ENCODE measurements at regions not wholly inside any gene's neighbourhood (a gene's known extent, or its start where the extent isn't known, plus 50 kb on each side); places are given as distances from the start of the nearest gene placed in this dataset.
"Not testable (repeated sequence)": the region's sequence is repeated elsewhere in the genome, so short reads cannot be mapped to it uniquely, and the experiment has no call there.

DNA sequence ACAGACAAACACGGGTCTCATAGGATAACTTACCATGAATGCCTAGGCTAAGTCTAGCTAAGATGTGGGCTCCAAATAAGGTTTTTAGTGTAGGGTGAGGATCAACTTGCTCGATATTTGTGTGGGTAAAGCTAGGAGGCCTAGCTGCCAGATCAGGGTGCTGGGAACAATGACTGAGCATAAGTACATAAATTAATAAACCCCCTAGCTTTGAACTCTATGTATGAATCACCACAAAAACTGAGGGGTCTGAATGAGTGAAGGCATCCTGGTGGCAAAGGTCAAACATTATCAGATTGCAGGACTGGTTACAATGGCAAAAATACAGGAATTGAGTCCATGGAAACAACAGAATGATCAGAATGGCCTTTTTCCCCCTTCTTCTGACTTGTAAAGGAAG lies 241.8 kb downstream of the LIPI start:
- DNase-seq = not testable (repeated sequence)

DNA sequence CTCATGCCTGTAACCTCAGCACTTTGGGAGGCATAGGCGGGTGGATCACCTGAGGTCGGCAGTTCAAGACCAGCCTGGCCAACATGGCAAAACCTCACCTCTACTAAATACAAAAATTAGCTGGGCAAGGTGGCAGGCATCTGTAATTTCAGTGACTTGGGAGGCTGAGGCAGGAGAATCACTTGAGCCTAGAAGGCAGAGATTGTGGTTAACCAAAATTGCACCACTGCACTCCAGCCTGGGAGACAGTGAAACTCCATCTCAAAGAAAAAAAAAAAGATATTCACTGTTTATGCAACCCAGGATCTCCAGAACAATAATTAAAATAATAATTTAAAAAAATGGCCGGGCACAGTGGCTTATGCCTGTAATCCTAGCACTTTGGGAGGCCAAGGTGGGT lies 247.5 kb downstream of the LIPI start:
- DNase-seq = not testable (repeated sequence)

- TF ChIP-seq GATA1 (IDR thresholded peaks at IDR 0.05; ENCODE audit: low read depth, low read length) = no peak
- TF ChIP-seq POLR2A (IDR thresholded peaks at IDR 0.05; ENCODE audit: low read length) = no peak
- DNase-seq = no peak
These were observed 273.5 kb downstream of the LIPI start for GRCh38 chr21:13937236-13937635.

DNA sequence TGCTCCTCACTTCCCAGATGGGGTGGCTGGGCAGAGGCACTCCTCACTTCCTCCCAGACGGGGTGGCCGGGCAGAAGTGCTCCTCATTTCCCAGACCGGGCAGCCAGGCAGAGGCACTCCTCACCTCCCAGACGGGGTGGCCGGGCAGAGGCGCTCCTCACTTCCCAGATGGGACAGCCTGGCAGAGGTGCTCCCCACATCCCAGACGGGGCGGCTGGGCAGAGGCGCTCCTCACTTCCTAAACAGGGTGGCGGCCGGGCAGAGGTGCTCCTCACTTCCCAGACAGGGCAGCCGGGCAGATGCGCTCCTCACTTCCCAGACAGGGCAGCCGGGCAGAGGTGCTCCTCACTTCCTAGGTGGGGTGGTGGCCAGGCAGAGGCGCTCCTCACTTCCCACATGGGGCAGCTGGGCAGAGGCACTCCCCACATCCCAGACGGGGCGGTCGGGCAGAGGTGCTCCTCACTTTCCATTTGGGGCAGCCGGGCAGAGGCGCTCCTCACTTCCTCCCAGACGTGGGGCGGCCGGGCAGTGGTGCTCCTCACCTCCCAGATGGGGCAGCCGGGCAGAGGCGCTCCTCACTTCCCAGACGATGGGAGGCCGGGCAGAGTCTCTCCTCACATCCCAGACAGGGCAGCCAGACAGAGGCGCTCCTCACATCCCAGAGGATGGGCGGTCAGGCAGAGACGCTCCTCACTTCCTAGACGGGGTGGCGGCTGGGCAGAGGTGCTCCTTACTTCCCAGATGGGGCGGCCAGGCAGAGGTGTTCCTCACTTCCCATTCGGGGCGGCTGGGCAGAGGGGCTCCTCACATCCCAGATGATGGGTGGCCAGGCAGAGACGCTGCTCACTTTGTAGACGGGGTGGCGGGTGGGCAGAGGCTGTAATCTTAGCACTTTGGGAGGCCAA lies 274.5 kb downstream of the LIPI start:
- not testable (repeated sequence) for DNase-seq

- DNase-seq = not testable (repeated sequence)
These were observed 275.2 kb downstream of the LIPI start for GRCh38 chr21:13935396-13936032.

DNA sequence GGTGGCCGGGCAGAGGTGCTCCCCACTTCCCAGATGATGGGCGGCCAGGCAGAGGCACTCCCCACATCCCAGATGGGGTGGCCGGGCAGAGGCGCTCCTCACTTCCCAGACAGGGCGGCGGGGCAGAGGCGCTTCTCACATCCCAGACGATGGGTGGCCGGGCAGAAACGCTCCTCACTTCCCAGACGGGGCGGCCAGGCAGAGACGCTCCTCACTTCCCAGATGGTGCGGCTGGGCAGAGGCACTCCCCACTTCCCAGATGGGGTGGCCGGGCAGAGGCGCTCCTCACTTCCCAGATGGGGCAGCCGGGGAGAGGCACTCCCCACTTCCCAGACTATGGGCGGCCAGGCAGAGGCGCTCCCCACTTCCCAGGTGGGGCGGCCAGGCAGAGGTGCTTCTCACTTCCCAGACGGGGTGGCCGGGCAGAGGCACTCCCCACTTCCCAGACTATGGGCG lies 275.8 kb downstream of the LIPI start:
- not testable (repeated sequence) for DNase-seq

GRCh38 chr21:13923175-13923574 lies 287.6 kb downstream of the LIPI start:
- peak; percentile 18 to 32 for DNase-seq

DNA sequence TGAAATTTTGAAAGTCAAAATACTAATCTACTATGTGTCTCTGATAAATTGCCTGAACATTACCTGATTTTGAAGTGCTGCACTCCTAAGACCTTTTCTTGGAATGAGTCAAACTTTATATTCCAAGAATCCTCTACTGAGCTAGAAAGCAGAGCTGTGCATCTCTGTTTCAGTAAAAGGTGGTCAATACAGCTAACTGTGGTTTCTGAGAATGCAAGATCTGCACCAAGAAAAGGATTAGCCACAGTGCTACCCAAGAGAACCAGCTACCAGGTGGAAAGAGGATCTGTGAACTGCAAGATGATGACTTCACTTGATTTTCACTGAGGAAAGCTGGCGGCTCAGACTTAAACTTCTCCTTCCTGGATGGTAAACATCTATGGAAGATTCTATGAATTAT lies 289.3 kb downstream of the LIPI start:
- DNase-seq = not testable (repeated sequence)

GRCh38 chr21:13907385-13907784 lies 297.8 kb downstream of the POTED start:
- DNase-seq = not testable (repeated sequence)

DNA sequence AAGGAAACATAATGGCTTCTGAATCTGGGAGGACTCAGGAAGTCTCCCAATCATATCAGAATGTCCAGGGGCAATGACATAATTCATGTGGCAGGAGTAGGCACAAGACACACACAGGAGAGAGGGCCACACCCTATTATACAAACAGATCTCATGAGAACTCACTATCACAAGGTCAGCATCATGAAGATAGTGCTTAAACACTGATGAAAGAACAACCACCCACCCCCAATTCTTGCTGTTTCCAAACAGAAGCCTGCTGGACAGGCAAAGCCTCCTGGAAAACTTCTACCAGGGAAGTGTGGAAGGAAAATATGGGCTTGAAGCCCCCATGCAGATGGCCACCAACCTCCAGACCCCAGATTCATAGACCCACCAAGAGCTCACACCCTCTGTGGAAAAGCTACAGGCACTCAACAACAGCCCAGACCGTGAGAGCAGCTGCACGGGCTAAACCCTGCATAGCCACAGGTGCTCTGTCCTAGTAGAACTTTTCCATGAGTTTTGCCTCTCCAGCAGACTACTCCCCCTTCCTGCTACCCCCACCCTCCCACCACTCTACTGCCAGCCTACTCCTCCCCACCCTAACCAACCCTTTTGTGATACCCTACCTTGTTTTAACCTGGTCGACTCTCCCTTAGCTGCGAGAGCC lies 287.1 kb downstream of the POTED start:
- DNase-seq = not testable (repeated sequence)

GRCh38 chr21:13893617-13894016 lies 284.0 kb downstream of the POTED start:
- DNase-seq = not testable (repeated sequence)

- DNase-seq = not testable (repeated sequence)
These were observed 283.4 kb downstream of the POTED start for GRCh38 chr21:13893025-13893424.

GRCh38 chr21:13892146-13892751 lies 282.7 kb downstream of the POTED start:
- not testable (repeated sequence) for DNase-seq

DNA sequence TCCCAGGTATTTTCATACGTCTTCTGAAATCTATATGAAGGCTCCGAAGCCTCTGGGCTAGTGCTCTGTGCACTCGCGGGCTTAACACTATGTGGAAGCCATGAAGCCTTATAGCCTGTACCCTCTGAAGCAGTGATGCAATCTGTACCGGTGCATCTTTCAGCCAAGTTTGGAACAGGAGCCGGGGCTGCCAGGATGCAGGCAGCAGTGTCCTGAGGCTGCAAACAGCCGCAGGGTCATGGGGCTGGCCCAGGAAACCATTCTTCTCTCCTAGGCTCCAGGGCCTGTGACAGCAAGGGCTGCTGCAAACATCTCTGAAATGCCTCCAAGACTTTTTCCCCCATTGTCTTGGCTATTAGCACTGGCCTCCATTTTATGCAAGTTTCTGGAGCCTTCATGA lies 279.6 kb downstream of the POTED start:
- DNase-seq = not testable (repeated sequence)

DNA sequence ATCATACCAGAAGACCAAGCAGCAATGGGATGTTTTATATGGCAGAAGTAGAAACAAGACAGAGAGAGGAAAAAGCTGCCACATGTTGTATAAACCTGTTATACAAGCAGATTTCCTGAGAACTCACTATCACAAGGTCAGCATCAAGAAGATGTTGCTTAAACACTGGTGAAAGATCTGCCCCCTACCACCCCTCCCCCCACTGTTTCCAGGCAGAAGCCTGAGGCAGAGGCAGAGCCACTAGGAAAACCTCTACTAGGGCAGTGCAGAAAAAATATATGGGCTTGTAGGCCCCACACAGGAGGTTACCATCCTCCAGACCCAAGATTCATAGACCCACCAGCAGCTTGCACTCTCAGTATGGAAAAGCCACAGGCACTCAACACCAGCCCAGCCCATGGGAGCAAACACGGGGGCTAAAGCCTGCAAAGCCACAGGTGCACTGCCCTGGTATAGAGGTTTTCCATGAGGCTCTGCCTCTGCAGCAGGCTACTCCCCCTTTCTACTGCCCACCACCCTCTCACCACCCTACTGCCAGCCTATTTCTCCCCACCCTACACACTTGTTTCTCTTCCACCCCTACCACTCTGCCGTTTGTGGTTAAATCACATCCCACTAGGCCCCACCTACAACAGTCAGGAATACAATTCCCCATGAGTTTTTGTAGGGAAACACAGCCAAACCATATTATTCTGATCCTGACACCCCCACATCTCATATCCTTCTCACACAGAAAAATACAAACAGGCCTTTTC lies 274.2 kb downstream of the POTED start:
- DNase-seq = not testable (repeated sequence)

GRCh38 chr21:13877503-13877902 lies 267.9 kb downstream of the POTED start:
- DNase-seq = not testable (repeated sequence)

DNA sequence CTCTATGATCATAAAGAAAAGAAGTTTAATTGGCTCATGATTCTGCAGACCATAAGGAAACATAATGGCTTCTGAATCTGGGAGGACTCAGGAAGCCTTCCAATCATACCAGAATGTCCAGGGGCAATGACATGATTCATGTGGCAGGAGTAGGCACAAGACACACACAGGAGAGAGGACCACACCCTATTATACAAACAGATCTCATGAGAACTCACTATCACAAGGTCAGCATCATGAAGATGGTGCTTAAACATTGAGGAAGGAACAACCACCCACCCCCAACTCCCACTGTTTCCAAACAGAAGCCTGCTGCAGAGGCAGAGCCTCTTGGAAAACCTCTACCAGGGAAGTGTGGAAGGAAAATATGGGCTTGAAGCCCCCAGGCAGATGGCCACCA lies 267.4 kb downstream of the POTED start:
- DNase-seq = not testable (repeated sequence)

DNA sequence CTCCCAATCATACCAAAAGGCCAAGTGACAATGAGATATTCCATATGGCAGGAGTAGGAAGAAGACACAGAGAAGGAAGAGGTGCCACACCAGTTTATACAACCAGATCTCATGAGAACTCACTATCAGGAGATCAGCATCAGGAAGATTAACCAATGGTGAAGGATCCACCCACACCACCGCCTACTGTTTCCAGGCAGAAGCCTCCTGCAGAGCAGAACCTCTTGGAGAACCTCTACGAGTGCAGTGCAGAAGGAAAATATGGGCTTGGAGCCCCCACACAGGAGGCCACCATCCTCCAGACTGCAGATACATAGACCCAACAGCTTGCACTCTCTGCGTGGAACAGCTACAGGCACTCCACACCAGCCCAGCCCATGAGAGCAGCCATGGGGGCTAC lies 264.4 kb downstream of the POTED start:
- DNase-seq = not testable (repeated sequence)

All from erythroblast (primary cell).